ENCODE measurements at regions not wholly inside any gene's neighbourhood (a gene's known extent, or its start where the extent isn't known, plus 50 kb on each side); places are given as distances from the start of the nearest gene placed in this dataset.

- DNase-seq, result no peak
Observed at GRCh38 chr10:28054228-28054860, 55.5 kb upstream of the ODAD2 start.

- no peak for DNase-seq
Observed at GRCh38 chr10:28049286-28049685, 50.4 kb upstream of the ODAD2 start.
